GM12874 (cell line): ENCODE measurements at regions not wholly inside any gene's neighbourhood (a gene's known extent, or its start where the extent isn't known, plus 50 kb on each side); places are given as distances from the start of the nearest gene placed in this dataset.

Source experiments
- CTCF ChIP-seq: IDR thresholded peaks from 2 replicates; pipeline ENCODE4 v1.5.1; 2011; ENCODE audit warnings: low read depth, mild to moderate bottlenecking, control low read depth, low read length, moderate library complexity; ENCODE audit not compliant: insufficient read depth

GRCh38 chr1:59158321-59158720, 138.6 kb upstream of the FGGY start:
- TF ChIP-seq CTCF: no peak

DNA sequence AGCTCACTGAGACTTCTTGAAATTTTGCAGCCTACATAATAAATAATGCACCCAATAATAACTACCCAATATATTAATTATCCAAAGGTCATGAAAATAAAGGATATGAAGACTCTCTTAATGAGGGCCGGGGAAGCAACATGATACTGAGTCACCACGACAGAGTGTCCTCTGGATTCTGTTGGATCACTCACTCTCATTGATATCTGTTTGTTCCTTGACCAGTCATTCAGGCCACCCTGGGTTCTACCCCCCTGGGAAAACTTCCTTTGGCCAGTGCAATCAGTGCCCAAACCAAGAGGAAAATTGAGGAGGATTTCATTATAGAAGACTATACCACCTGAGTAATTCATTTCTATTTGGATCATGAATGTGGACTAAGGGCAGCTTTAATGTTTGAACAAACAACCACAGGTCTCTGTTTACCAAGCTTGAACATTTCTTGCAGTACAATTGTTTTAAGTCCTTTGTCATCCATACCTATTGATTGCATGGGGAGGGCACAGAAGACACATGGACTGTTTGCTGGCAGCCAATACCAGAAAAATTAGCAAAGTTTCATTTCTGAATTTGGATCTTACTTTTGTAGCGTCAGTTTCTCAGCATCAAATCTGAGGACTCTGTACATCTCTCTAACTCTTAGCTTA, 137.2 kb upstream of the FGGY start:
- TF ChIP-seq CTCF: no peak

DNA sequence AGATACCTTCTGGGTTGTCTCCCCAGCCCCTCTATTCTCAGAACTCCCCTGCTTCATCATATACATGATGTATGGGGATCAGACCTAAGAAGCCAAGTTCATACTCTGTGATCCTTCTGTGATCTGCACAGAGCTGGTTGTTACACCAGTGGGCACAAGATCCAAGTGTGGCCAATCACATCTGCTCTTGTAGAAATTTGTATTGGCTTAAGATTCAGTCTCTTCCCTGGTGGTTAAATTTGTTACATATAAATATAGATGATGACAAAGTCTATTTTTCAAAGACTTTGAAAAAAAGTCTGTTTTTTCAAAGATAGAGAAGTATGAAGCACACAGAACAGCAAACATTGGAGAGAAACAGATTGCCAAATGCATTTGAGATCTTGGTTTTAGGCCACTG, 135.8 kb upstream of the FGGY start:
- no peak for TF ChIP-seq CTCF

GRCh38 chr1:59162665-59163064, 134.2 kb upstream of the FGGY start:
- TF ChIP-seq CTCF: no peak

DNA sequence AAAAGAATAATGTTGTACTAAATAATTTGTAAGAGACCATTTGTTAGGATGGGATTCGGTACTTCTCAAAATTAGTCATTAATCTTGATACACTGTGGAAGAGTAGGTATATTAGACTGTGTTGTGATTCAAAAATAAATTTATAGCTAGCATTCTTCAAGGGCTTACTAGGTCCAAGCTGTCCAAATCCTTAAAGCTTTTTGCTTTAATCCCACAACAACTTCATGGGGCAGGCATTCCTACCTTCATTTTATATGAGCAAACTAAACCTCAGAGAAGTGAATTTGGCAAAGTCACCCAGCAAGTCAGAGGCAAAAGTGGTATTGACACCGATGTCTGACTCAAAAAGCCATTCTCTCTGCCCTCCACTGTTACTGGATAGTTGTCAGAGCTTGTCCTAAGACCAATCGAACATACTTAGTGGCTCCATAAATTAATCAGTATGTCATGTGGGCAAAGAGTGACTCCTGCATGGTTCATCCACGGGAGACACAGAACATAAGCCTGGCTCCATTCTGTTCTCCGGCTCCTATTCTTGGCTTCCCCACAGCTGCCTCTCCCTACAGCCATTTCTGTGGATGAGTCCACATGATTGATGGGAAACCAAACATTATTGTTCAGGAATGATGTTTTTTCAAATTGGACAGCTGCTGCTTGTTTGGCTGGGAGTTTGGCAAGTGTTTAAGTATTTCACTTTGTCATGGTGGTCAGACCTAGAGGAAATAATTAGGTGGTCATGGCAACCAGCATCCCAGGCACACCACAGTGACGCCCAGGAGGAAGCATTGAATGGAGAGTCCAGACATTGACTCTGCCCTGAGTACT, 133.4 kb upstream of the FGGY start:
- no peak for TF ChIP-seq CTCF

DNA sequence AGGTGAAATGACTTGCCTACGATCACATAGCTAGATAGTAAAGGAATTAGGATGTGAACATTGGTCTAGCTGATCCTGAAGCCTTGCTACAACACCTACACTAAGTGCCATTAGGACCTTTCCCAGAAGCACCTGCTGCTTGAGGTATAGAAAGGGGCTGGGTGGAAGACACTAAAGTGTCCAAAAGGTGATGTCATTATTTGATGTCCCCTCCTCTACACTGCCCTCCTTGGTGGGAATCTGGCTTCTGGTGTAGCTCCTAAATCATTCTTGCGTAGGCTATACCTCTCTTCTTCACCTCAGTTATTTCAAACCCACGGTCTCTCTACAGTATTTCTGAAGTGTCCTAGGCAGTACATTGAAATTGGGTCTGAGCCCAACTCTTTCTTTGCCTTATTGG, 132.5 kb upstream of the FGGY start:
- TF ChIP-seq CTCF: no peak

- no peak for TF ChIP-seq CTCF
Observed at GRCh38 chr1:59165353-59165752, 131.5 kb upstream of the FGGY start.
